MM.1S (cell line): ENCODE measurements at regions not wholly inside any gene's neighbourhood (a gene's known extent, or its start where the extent isn't known, plus 50 kb on each side); places are given as distances from the start of the nearest gene placed in this dataset.

Source experiments
- CTCF ChIP-seq: fragments of 300-600 bp; sonication (generic); IDR thresholded peaks from 2 replicates; pipeline ENCODE4 v1.5.1; 2016; ENCODE audit warnings: antibody characterized with exemption, low read length, mixed read lengths
- EZH2 ChIP-seq: fragments of 300-600 bp; sonication (generic); optimal IDR thresholded peaks from 2 replicates; pipeline ENCODE3; 2017; ENCODE audit warnings: low read depth, mild to moderate bottlenecking, antibody characterized with exemption, low read length, mixed read lengths

DNA sequence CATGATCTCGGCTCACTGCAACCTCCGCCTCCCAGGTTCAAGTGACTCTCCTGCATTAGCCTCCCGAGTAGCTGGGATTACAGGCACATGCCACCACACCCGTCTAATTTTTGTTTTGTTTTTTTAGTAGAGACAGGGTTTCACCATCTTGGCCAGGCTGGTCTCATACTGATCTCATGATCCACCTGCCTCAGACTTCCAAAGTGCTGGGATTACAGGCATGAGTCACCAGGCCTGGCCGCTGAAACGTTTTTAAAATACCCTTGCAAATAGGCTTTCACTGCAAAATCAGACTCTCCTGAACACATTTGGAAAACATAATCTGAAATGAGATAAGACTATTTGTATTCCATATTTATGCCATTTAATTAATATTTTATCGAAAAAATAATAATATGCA, 826.1 kb upstream of the CNTN5 start:
- TF ChIP-seq CTCF: no peak
- TF ChIP-seq EZH2: no peak
